ENCODE measurements at regions not wholly inside any gene's neighbourhood (a gene's known extent, or its start where the extent isn't known, plus 50 kb on each side); places are given as distances from the start of the nearest gene placed in this dataset.

GRCh38 chr3:105214590-105214989 is 152.1 kb upstream of the ALCAM start:
- Histone ChIP-seq H3K27me3 (ENCODE audit: control insufficient read depth in 1 of 2, insufficient read depth in 2 of 2, low read length in 2 of 2) (no peaks in the 10 kb centered on the region), H3K4me3 (ENCODE audit: low read depth in 1 of 2, low read length in 2 of 2) (no peak overlapping the region), H3K27ac (ENCODE audit: low read depth, low read length) (no peak overlapping the region), H3K4me1 (ENCODE audit: control insufficient read depth in 1 of 2, insufficient read depth in 2 of 2, low read length in 2 of 2) (no peaks in the 10 kb centered on the region), H3K9ac (ENCODE audit: low read depth in 1 of 2, low read length in 2 of 2) (no peak overlapping the region), H3K36me3 (ENCODE audit: control insufficient read depth in 1 of 2, insufficient read depth in 2 of 2, low read length in 2 of 2) (no peaks in the 10 kb centered on the region), H3K9me3 (ENCODE audit: control insufficient read depth in 1 of 2, low read length in 2 of 2) (no peaks in the 10 kb centered on the region)

- no peaks in the 10 kb centered on the region for H3K4me1 ChIP-seq (ENCODE audit: control insufficient read depth in 1 of 2, insufficient read depth in 2 of 2, low read length in 2 of 2)
Observed at GRCh38 chr3:105222568-105223093, 144.1 kb upstream of the ALCAM start.

GRCh38 chr3:105223815-105224214 is 142.9 kb upstream of the ALCAM start:
- no peaks in the 10 kb centered on the region for H3K36me3 ChIP-seq (ENCODE audit: control insufficient read depth in 1 of 2, insufficient read depth in 2 of 2, low read length in 2 of 2)
- H3K27me3 ChIP-seq (ENCODE audit: control insufficient read depth in 1 of 2, insufficient read depth in 2 of 2, low read length in 2 of 2) = no peaks in the 10 kb centered on the region
- H3K4me1 ChIP-seq (ENCODE audit: control insufficient read depth in 1 of 2, insufficient read depth in 2 of 2, low read length in 2 of 2) = no peaks in the 10 kb centered on the region
- no peak overlapping the region for H3K4me3 ChIP-seq (ENCODE audit: low read depth in 1 of 2, low read length in 2 of 2)
- no peaks in the 10 kb centered on the region for H3K9me3 ChIP-seq (ENCODE audit: control insufficient read depth in 1 of 2, low read length in 2 of 2)
- H3K27ac ChIP-seq (ENCODE audit: low read depth, low read length) = no peak overlapping the region
- H3K9ac ChIP-seq (ENCODE audit: low read depth in 1 of 2, low read length in 2 of 2) = no peak overlapping the region

More at GRCh38 chr3:105222568-105223093, 144.1 kb upstream of the ALCAM start:
- H3K4me3 ChIP-seq (ENCODE audit: low read depth in 1 of 2, low read length in 2 of 2) = no peak overlapping the region
- H3K27ac ChIP-seq (ENCODE audit: low read depth, low read length) = no peak overlapping the region
- no peaks in the 10 kb centered on the region for H3K27me3 ChIP-seq (ENCODE audit: control insufficient read depth in 1 of 2, insufficient read depth in 2 of 2, low read length in 2 of 2)
- no peak overlapping the region for H3K9ac ChIP-seq (ENCODE audit: low read depth in 1 of 2, low read length in 2 of 2)
- no peaks in the 10 kb centered on the region for H3K9me3 ChIP-seq (ENCODE audit: control insufficient read depth in 1 of 2, low read length in 2 of 2)
- H3K36me3 ChIP-seq (ENCODE audit: control insufficient read depth in 1 of 2, insufficient read depth in 2 of 2, low read length in 2 of 2) = no peaks in the 10 kb centered on the region

GRCh38 chr3:105228696-105229095 is 138.0 kb upstream of the ALCAM start:
- no peaks in the 10 kb centered on the region for H3K36me3 ChIP-seq (ENCODE audit: control insufficient read depth in 1 of 2, insufficient read depth in 2 of 2, low read length in 2 of 2)
- H3K4me3 ChIP-seq (ENCODE audit: low read depth in 1 of 2, low read length in 2 of 2) = no peak overlapping the region
- H3K27me3 ChIP-seq (ENCODE audit: control insufficient read depth in 1 of 2, insufficient read depth in 2 of 2, low read length in 2 of 2) = no peaks in the 10 kb centered on the region
- H3K9ac ChIP-seq (ENCODE audit: low read depth in 1 of 2, low read length in 2 of 2) = no peak overlapping the region
- H3K4me1 ChIP-seq (ENCODE audit: control insufficient read depth in 1 of 2, insufficient read depth in 2 of 2, low read length in 2 of 2) = no peaks in the 10 kb centered on the region
- no peak overlapping the region for H3K27ac ChIP-seq (ENCODE audit: low read depth, low read length)
- H3K9me3 ChIP-seq (ENCODE audit: control insufficient read depth in 1 of 2, low read length in 2 of 2) = no peaks in the 10 kb centered on the region

- Histone ChIP-seq H3K36me3 (ENCODE audit: control insufficient read depth in 1 of 2, insufficient read depth in 2 of 2, low read length in 2 of 2) (no peaks in the 10 kb centered on the region), H3K27ac (ENCODE audit: low read depth, low read length) (no peak overlapping the region), H3K4me1 (ENCODE audit: control insufficient read depth in 1 of 2, insufficient read depth in 2 of 2, low read length in 2 of 2) (no peaks in the 10 kb centered on the region), H3K4me3 (ENCODE audit: low read depth in 1 of 2, low read length in 2 of 2) (no peak overlapping the region), H3K27me3 (ENCODE audit: control insufficient read depth in 1 of 2, insufficient read depth in 2 of 2, low read length in 2 of 2) (no peaks in the 10 kb centered on the region), H3K9me3 (ENCODE audit: control insufficient read depth in 1 of 2, low read length in 2 of 2) (no peaks in the 10 kb centered on the region), H3K9ac (ENCODE audit: low read depth in 1 of 2, low read length in 2 of 2) (no peak overlapping the region)
Observed at GRCh38 chr3:105232553-105232952, 134.2 kb upstream of the ALCAM start.

- H3K27me3 ChIP-seq (ENCODE audit: control insufficient read depth in 1 of 2, insufficient read depth in 2 of 2, low read length in 2 of 2) = no peaks in the 10 kb centered on the region
- H3K27ac ChIP-seq (ENCODE audit: low read depth, low read length) = no peak overlapping the region
- H3K36me3 ChIP-seq (ENCODE audit: control insufficient read depth in 1 of 2, insufficient read depth in 2 of 2, low read length in 2 of 2) = no peaks in the 10 kb centered on the region
- H3K9me3 ChIP-seq (ENCODE audit: control insufficient read depth in 1 of 2, low read length in 2 of 2) = no peaks in the 10 kb centered on the region
- H3K4me3 ChIP-seq (ENCODE audit: low read depth in 1 of 2, low read length in 2 of 2) = no peak overlapping the region
- H3K9ac ChIP-seq (ENCODE audit: low read depth in 1 of 2, low read length in 2 of 2) = no peak overlapping the region
- no peaks in the 10 kb centered on the region for H3K4me1 ChIP-seq (ENCODE audit: control insufficient read depth in 1 of 2, insufficient read depth in 2 of 2, low read length in 2 of 2)
Observed at GRCh38 chr3:105233010-105233409, 133.7 kb upstream of the ALCAM start.

- Histone ChIP-seq H3K9me3 (ENCODE audit: control insufficient read depth in 1 of 2, low read length in 2 of 2) (no peaks in the 10 kb centered on the region), H3K27me3 (ENCODE audit: control insufficient read depth in 1 of 2, insufficient read depth in 2 of 2, low read length in 2 of 2) (no peaks in the 10 kb centered on the region), H3K9ac (ENCODE audit: low read depth in 1 of 2, low read length in 2 of 2) (no peak overlapping the region), H3K4me1 (ENCODE audit: control insufficient read depth in 1 of 2, insufficient read depth in 2 of 2, low read length in 2 of 2) (no peaks in the 10 kb centered on the region), H3K27ac (ENCODE audit: low read depth, low read length) (no peak overlapping the region), H3K4me3 (ENCODE audit: low read depth in 1 of 2, low read length in 2 of 2) (no peak overlapping the region), H3K36me3 (ENCODE audit: control insufficient read depth in 1 of 2, insufficient read depth in 2 of 2, low read length in 2 of 2) (no peaks in the 10 kb centered on the region)
Observed at GRCh38 chr3:105235221-105235620, 131.5 kb upstream of the ALCAM start.

- H3K9me3 ChIP-seq (ENCODE audit: control insufficient read depth in 1 of 2, low read length in 2 of 2) = no peaks in the 10 kb centered on the region
- H3K36me3 ChIP-seq (ENCODE audit: control insufficient read depth in 1 of 2, insufficient read depth in 2 of 2, low read length in 2 of 2) = no peaks in the 10 kb centered on the region
- no peaks in the 10 kb centered on the region for H3K4me1 ChIP-seq (ENCODE audit: control insufficient read depth in 1 of 2, insufficient read depth in 2 of 2, low read length in 2 of 2)
- no peak overlapping the region for H3K9ac ChIP-seq (ENCODE audit: low read depth in 1 of 2, low read length in 2 of 2)
- H3K27me3 ChIP-seq (ENCODE audit: control insufficient read depth in 1 of 2, insufficient read depth in 2 of 2, low read length in 2 of 2) = no peaks in the 10 kb centered on the region
- H3K27ac ChIP-seq (ENCODE audit: low read depth, low read length) = no peak overlapping the region
- H3K4me3 ChIP-seq (ENCODE audit: low read depth in 1 of 2, low read length in 2 of 2) = no peak overlapping the region
Observed at GRCh38 chr3:105235785-105236184, 130.9 kb upstream of the ALCAM start.

- Histone ChIP-seq H3K4me1 (ENCODE audit: control insufficient read depth in 1 of 2, insufficient read depth in 2 of 2, low read length in 2 of 2) (no peaks in the 10 kb centered on the region), H3K4me3 (ENCODE audit: low read depth in 1 of 2, low read length in 2 of 2) (no peak overlapping the region), H3K27ac (ENCODE audit: low read depth, low read length) (no peak overlapping the region), H3K27me3 (ENCODE audit: control insufficient read depth in 1 of 2, insufficient read depth in 2 of 2, low read length in 2 of 2) (no peaks in the 10 kb centered on the region), H3K9me3 (ENCODE audit: control insufficient read depth in 1 of 2, low read length in 2 of 2) (no peaks in the 10 kb centered on the region), H3K9ac (ENCODE audit: low read depth in 1 of 2, low read length in 2 of 2) (no peak overlapping the region), H3K36me3 (ENCODE audit: control insufficient read depth in 1 of 2, insufficient read depth in 2 of 2, low read length in 2 of 2) (no peaks in the 10 kb centered on the region)
Observed at GRCh38 chr3:105238367-105238766, 128.3 kb upstream of the ALCAM start.

- H3K9me3 ChIP-seq (ENCODE audit: control insufficient read depth in 1 of 2, low read length in 2 of 2) = no peaks in the 10 kb centered on the region
- H3K36me3 ChIP-seq (ENCODE audit: control insufficient read depth in 1 of 2, insufficient read depth in 2 of 2, low read length in 2 of 2) = no peaks in the 10 kb centered on the region
- H3K4me1 ChIP-seq (ENCODE audit: control insufficient read depth in 1 of 2, insufficient read depth in 2 of 2, low read length in 2 of 2) = no peaks in the 10 kb centered on the region
- no peak overlapping the region for H3K27ac ChIP-seq (ENCODE audit: low read depth, low read length)
- H3K27me3 ChIP-seq (ENCODE audit: control insufficient read depth in 1 of 2, insufficient read depth in 2 of 2, low read length in 2 of 2) = no peaks in the 10 kb centered on the region
- no peak overlapping the region for H3K9ac ChIP-seq (ENCODE audit: low read depth in 1 of 2, low read length in 2 of 2)
- H3K4me3 ChIP-seq (ENCODE audit: low read depth in 1 of 2, low read length in 2 of 2) = no peak overlapping the region
Observed at GRCh38 chr3:105243076-105243475, 123.6 kb upstream of the ALCAM start.

GRCh38 chr3:105246536-105246935 is 120.2 kb upstream of the ALCAM start:
- Histone ChIP-seq H3K4me1 (ENCODE audit: control insufficient read depth in 1 of 2, insufficient read depth in 2 of 2, low read length in 2 of 2) (no peaks in the 10 kb centered on the region), H3K27ac (ENCODE audit: low read depth, low read length) (no peak overlapping the region), H3K36me3 (ENCODE audit: control insufficient read depth in 1 of 2, insufficient read depth in 2 of 2, low read length in 2 of 2) (no peaks in the 10 kb centered on the region), H3K27me3 (ENCODE audit: control insufficient read depth in 1 of 2, insufficient read depth in 2 of 2, low read length in 2 of 2) (no peaks in the 10 kb centered on the region), H3K9ac (ENCODE audit: low read depth in 1 of 2, low read length in 2 of 2) (no peak overlapping the region), H3K4me3 (ENCODE audit: low read depth in 1 of 2, low read length in 2 of 2) (no peak overlapping the region), H3K9me3 (ENCODE audit: control insufficient read depth in 1 of 2, low read length in 2 of 2) (no peaks in the 10 kb centered on the region)
